ENCODE measurements at regions not wholly inside any gene's neighbourhood (a gene's known extent, or its start where the extent isn't known, plus 50 kb on each side); places are given as distances from the start of the nearest gene placed in this dataset.
"Not testable (repeated sequence)": the region's sequence is repeated elsewhere in the genome, so short reads cannot be mapped to it uniquely, and the experiment has no call there.

- TF ChIP-seq EZH2 (IDR thresholded peaks at IDR 0.05; ENCODE audit: borderline replicate concordance); CTCF (IDR thresholded peaks at IDR 0.05; ENCODE audit: poor library complexity): not testable (repeated sequence)
Measured at GRCh38 chr2:195523242-195523641, 133.8 kb upstream of the SLC39A10 start.

All from hepatocyte (in vitro differentiated cells).